SK-N-SH treated with all-trans-retinoic acid at 6 μM for 48 hours (cell line): ENCODE measurements at regions not wholly inside any gene's neighbourhood (a gene's known extent, or its start where the extent isn't known, plus 50 kb on each side); places are given as distances from the start of the nearest gene placed in this dataset.

Experiments used
- ATAC-seq: fragments of 200-7000 bp; cut with Tn5 transposase; 3 replicates; pipeline ENCODE4 v1.9.1; 2020; ENCODE audit warnings: mild to moderate bottlenecking, moderate library complexity
- ARNTL ChIP-seq: fragments of 450-650 bp; formaldehyde crosslinking; IDR thresholded peaks from 2 replicates; pipeline ENCODE4 v1.5.0; 2020; ENCODE audit warnings: low read depth, mild to moderate bottlenecking, moderate library complexity, borderline replicate concordance
- BACH2 ChIP-seq: fragments of 250-450 bp; sonication (Bioruptor Pico); IDR thresholded peaks from 2 replicates; pipeline ENCODE4 v1.9.0; 2021; ENCODE audit warnings: mild to moderate bottlenecking, borderline replicate concordance
- CSDC2 ChIP-seq: fragments of 250-450 bp; sonication (Bioruptor Pico); IDR thresholded peaks from 2 replicates; pipeline ENCODE4 v1.5.0; 2020; ENCODE audit warnings: mild to moderate bottlenecking, moderate library complexity
- CSRNP3 ChIP-seq: fragments of 250-450 bp; sonication (Bioruptor Pico); IDR thresholded peaks from 2 replicates; pipeline ENCODE4 v1.5.1; 2021; ENCODE audit warnings: mild to moderate bottlenecking, moderate library complexity
- ESRRG ChIP-seq: fragments of 250-450 bp; sonication (Bioruptor Pico); IDR thresholded peaks from 2 replicates; pipeline ENCODE4 v1.6.1; 2021; ENCODE audit warnings: mild to moderate bottlenecking
- ISL1 ChIP-seq: fragments of 250-450 bp; sonication (Bioruptor Pico); IDR thresholded peaks from 2 replicates; pipeline ENCODE4 v2.1.2; 2022; ENCODE audit warnings: mild to moderate bottlenecking, moderate library complexity
- OSR1 ChIP-seq: fragments of 250-450 bp; sonication (Bioruptor Pico); IDR thresholded peaks from 2 replicates; pipeline ENCODE4 v1.8.0; 2022; ENCODE audit warnings: moderate library complexity, mild to moderate bottlenecking, inconsistent platforms
- PATZ1 ChIP-seq: fragments of 250-450 bp; sonication (Bioruptor Pico); IDR thresholded peaks from 2 replicates; pipeline ENCODE4 v1.8.0; 2020; ENCODE audit warnings: mild to moderate bottlenecking, moderate library complexity, borderline replicate concordance
- POU6F1 ChIP-seq: fragments of 250-450 bp; sonication (Bioruptor Pico); IDR thresholded peaks from 2 replicates; pipeline ENCODE4 v1.8.0; 2021; ENCODE audit warnings: low read depth, mild to moderate bottlenecking, moderate library complexity, borderline replicate concordance
- PPARA ChIP-seq: fragments of 250-450 bp; sonication (Bioruptor Pico); IDR thresholded peaks from 2 replicates; pipeline ENCODE4 v1.5.0; 2020; ENCODE audit warnings: mild to moderate bottlenecking, borderline replicate concordance
- RARB ChIP-seq: fragments of 250-450 bp; sonication (Bioruptor Pico); IDR thresholded peaks from 2 replicates; pipeline ENCODE4 v1.8.0; 2021; ENCODE audit warnings: mild to moderate bottlenecking, moderate library complexity
- SNAI2 ChIP-seq: fragments of 250-450 bp; sonication (Bioruptor Pico); IDR thresholded peaks from 2 replicates; pipeline ENCODE4 v1.5.0; 2020; ENCODE audit warnings: mild to moderate bottlenecking, moderate library complexity
- TCF4 ChIP-seq: fragments of 250-450 bp; sonication (Bioruptor Pico); IDR thresholded peaks from 2 replicates; pipeline ENCODE4 v1.8.0; 2021; ENCODE audit warnings: mild to moderate bottlenecking, moderate library complexity, borderline replicate concordance
- TOX ChIP-seq: fragments of 250-450 bp; sonication (Bioruptor Pico); IDR thresholded peaks from 2 replicates; pipeline ENCODE4 v1.8.0; 2021; ENCODE audit warnings: mild to moderate bottlenecking, moderate library complexity, borderline replicate concordance
- TSHZ2 ChIP-seq: fragments of 250-450 bp; sonication (Bioruptor Pico); IDR thresholded peaks from 2 replicates; pipeline ENCODE4 v1.5.0; 2020; ENCODE audit warnings: mild to moderate bottlenecking, moderate library complexity
- ZC3H10 ChIP-seq: fragments of 250-450 bp; sonication (Bioruptor Pico); IDR thresholded peaks from 2 replicates; pipeline ENCODE4 v1.5.1; 2021; ENCODE audit warnings: mild to moderate bottlenecking, moderate library complexity
- ZFP3 ChIP-seq: fragments of 250-450 bp; sonication (Bioruptor Pico); IDR thresholded peaks from 2 replicates; pipeline ENCODE4 v1.5.0; 2020; ENCODE audit warnings: mild to moderate bottlenecking, moderate library complexity
- ZFP30 ChIP-seq: fragments of 450-650 bp; formaldehyde crosslinking; IDR thresholded peaks from 2 replicates; pipeline ENCODE4 v1.5.0; 2022; ENCODE audit warnings: mild to moderate bottlenecking, moderate library complexity
- ZNF565 ChIP-seq: fragments of 450-650 bp; formaldehyde crosslinking; conservative IDR thresholded peaks from 2 replicates; pipeline ENCODE4 v1.5.0; 2020; ENCODE audit warnings: low read depth, mild to moderate bottlenecking, moderate library complexity
- ZNF70 ChIP-seq: fragments of 450-650 bp; formaldehyde crosslinking; IDR thresholded peaks from 2 replicates; pipeline ENCODE4 v1.5.0; 2020; ENCODE audit warnings: mild to moderate bottlenecking, moderate library complexity
- ZNF8 ChIP-seq: fragments of 450-650 bp; formaldehyde crosslinking; IDR thresholded peaks from 2 replicates; pipeline ENCODE4 v1.5.0; 2020; ENCODE audit warnings: mild to moderate bottlenecking, moderate library complexity

GRCh38 chr2:122105877-122106206 lies 350.4 kb downstream of the TSN start:
- ATAC-seq: no peak
- TF ChIP-seq TCF4 (CRISPR knock-in tag) (no peak), SNAI2 (CRISPR knock-in tag) (no peak)

GRCh38 chr2:122108186-122108585 lies 352.7 kb downstream of the TSN start:
- no peak for ATAC-seq
- no peak for TF ChIP-seq TOX
- TF ChIP-seq OSR1 (CRISPR knock-in tag): no peak
- no peak for TF ChIP-seq ZNF8 (CRISPR knock-in tag)
- TF ChIP-seq ARNTL (CRISPR knock-in tag): no peak
- no peak for TF ChIP-seq RARB
- TF ChIP-seq ESRRG (CRISPR knock-in tag): no peak
- no peak for TF ChIP-seq BACH2
- no peak for TF ChIP-seq ZNF70
- TF ChIP-seq ZNF565: no peak
- TF ChIP-seq PATZ1: no peak
- no peak for TF ChIP-seq POU6F1
- TF ChIP-seq ZC3H10 (CRISPR knock-in tag): no peak
- no peak for TF ChIP-seq CSDC2
- TF ChIP-seq TSHZ2 (CRISPR knock-in tag): no peak

- TF ChIP-seq ZNF70 (no peak), ZC3H10 (CRISPR knock-in tag) (no peak), ESRRG (CRISPR knock-in tag) (no peak), PATZ1 (no peak), ZFP30 (CRISPR knock-in tag) (no peak), TCF4 (CRISPR knock-in tag) (no peak), ZFP3 (CRISPR knock-in tag) (no peak), PPARA (no peak)
- no peak for ATAC-seq
Measured at GRCh38 chr2:122112216-122113005, 357.0 kb downstream of the TSN start.

- no peak for ATAC-seq
- no peak for TF ChIP-seq ZNF8 (CRISPR knock-in tag)
- no peak for TF ChIP-seq ZNF565
- TF ChIP-seq ZFP3 (CRISPR knock-in tag): no peak
- no peak for TF ChIP-seq CSRNP3 (CRISPR knock-in tag)
- no peak for TF ChIP-seq SNAI2 (CRISPR knock-in tag)
- TF ChIP-seq TOX: no peak
- no peak for TF ChIP-seq RARB
- no peak for TF ChIP-seq OSR1 (CRISPR knock-in tag)
- no peak for TF ChIP-seq POU6F1
- TF ChIP-seq BACH2: no peak
- TF ChIP-seq ZFP30 (CRISPR knock-in tag): no peak
- TF ChIP-seq CSDC2: no peak
- no peak for TF ChIP-seq PPARA
- TF ChIP-seq PATZ1: no peak
- no peak for TF ChIP-seq ISL1 (CRISPR knock-in tag)
- no peak for TF ChIP-seq ESRRG (CRISPR knock-in tag)
Measured at GRCh38 chr2:122114421-122114820, 359.0 kb downstream of the TSN start.
